CD14-positive monocyte (primary cell): ENCODE measurements at regions not wholly inside any gene's neighbourhood (a gene's known extent, or its start where the extent isn't known, plus 50 kb on each side); places are given as distances from the start of the nearest gene placed in this dataset.

Experiments used
- DNase-seq, 3 donors: peaks; one replicate each; pipeline ENCODE4 v3.0.0-alpha.2; 2011 to 2022
- H2AFZ ChIP-seq: 2 replicates; pipeline ENCODE4 v1.6.0; 2012; ENCODE audit warnings: mild to moderate bottlenecking, low read depth, low read length, inconsistent platforms; ENCODE audit not compliant: insufficient read depth, poor library complexity, severe bottlenecking
- H3K27ac ChIP-seq, 2 donors: 1 replicate in 1 of 2; 2 replicates in 1 of 2; pipeline ENCODE4 v1.5.1; 2012 to 2013; ENCODE audit warnings: low read length in 2 of 2, control low read depth in 1 of 2, inconsistent platforms in 1 of 2, low read depth in 1 of 2, mild to moderate bottlenecking in 1 of 2
- H3K27me3 ChIP-seq, 2 donors: one replicate each; pipeline versions ENCODE4 v1.6.0 to v1.6.1; 2011 to 2013; ENCODE audit warnings: low read length in 2 of 2; ENCODE audit not compliant: control insufficient read depth in 2 of 2, insufficient read depth in 2 of 2
- H3K36me3 ChIP-seq, 2 donors: replicated peaks in 1 of 2; 1 replicate in 1 of 2; 2 replicates in 1 of 2; pipeline versions ENCODE4 v1.5.1 to v1.6.1; 2012 to 2013; ENCODE audit warnings: low read length in 2 of 2, control low read depth in 1 of 2, inconsistent platforms in 1 of 2, mild to moderate bottlenecking in 1 of 2; ENCODE audit not compliant: insufficient read depth in 2 of 2, control insufficient read depth in 1 of 2
- H3K4me1 ChIP-seq, 2 donors: 1 replicate in 1 of 2; 2 replicates in 1 of 2; pipeline versions ENCODE4 v1.5.1 to v1.6.1; 2012 to 2013; ENCODE audit warnings: low read length in 2 of 2, control low read depth in 1 of 2, inconsistent platforms in 1 of 2, mild to moderate bottlenecking in 1 of 2, moderate library complexity in 1 of 2; ENCODE audit not compliant: insufficient read depth in 2 of 2, control insufficient read depth in 1 of 2
- H3K4me2 ChIP-seq: replicated peaks from 2 replicates; pipeline ENCODE3; 2012; ENCODE audit warnings: low read length, moderate library complexity, mild to moderate bottlenecking; ENCODE audit not compliant: poor library complexity, severe bottlenecking; ENCODE audit errors: extremely low read depth
- H3K4me3 ChIP-seq, 3 experiments: fragments of 200-600 bp in 1 of 3; sonication (generic) in 1 of 3; replicated peaks in 1 of 3; 1 replicate in 2 of 3; 2 replicates in 1 of 3; pipeline ENCODE4 v1.5.1; 2011 to 2013; ENCODE audit warnings: low read length in 3 of 3, mild to moderate bottlenecking in 3 of 3, control low read depth in 2 of 3, low read depth in 2 of 3, inconsistent platforms in 1 of 3, moderate library complexity in 1 of 3
- H3K79me2 ChIP-seq: 2 replicates; pipeline ENCODE4 v1.6.0; 2012; ENCODE audit warnings: mild to moderate bottlenecking, control low read depth, inconsistent platforms, low read length, moderate library complexity; ENCODE audit not compliant: insufficient read depth
- H3K9ac ChIP-seq: 2 replicates; pipeline ENCODE4 v1.6.0; 2017; ENCODE audit warnings: low read length, mild to moderate bottlenecking; ENCODE audit not compliant: insufficient read depth, poor library complexity, severe bottlenecking
- H3K9me3 ChIP-seq, 2 donors: replicated peaks in 1 of 2; 1 replicate in 1 of 2; 2 replicates in 1 of 2; pipeline versions ENCODE4 v1.5.1 to v1.6.1; 2012 to 2013; ENCODE audit warnings: low read length in 2 of 2, control low read depth in 1 of 2; ENCODE audit not compliant: control insufficient read depth in 1 of 2, insufficient read depth in 1 of 2
- H4K20me1 ChIP-seq: 2 replicates; pipeline ENCODE4 v1.6.0; 2012; ENCODE audit warnings: mild to moderate bottlenecking, low read length, control low read depth, moderate library complexity; ENCODE audit not compliant: insufficient read depth
- H3K27ac Mint-ChIP-seq, 7 donors: one replicate each; pipeline ENCODE4 v1.8.0; 2020; ENCODE audit warnings: mild to moderate bottlenecking in 7 of 7, mixed read lengths in 7 of 7, moderate library complexity in 6 of 7, inconsistent platforms in 2 of 7
- H3K27me3 Mint-ChIP-seq, 3 donors: one replicate each; pipeline ENCODE4 v1.8.0; 2021 to 2022; ENCODE audit warnings: low read depth in 3 of 3, mild to moderate bottlenecking in 3 of 3, mixed read lengths in 3 of 3, moderate library complexity in 3 of 3, inconsistent platforms in 1 of 3
- H3K36me3 Mint-ChIP-seq, 2 donors: one replicate each; pipeline ENCODE4 v1.8.0; 2020; ENCODE audit warnings: mixed read lengths in 2 of 2, inconsistent platforms in 1 of 2, mild to moderate bottlenecking in 1 of 2
- H3K4me1 Mint-ChIP-seq: one replicate; pipeline ENCODE4 v1.8.0; 2020; ENCODE audit warnings: mild to moderate bottlenecking, mixed read lengths
- H3K4me3 Mint-ChIP-seq, 2 donors: one replicate each; pipeline ENCODE4 v1.8.0; 2020; ENCODE audit warnings: mild to moderate bottlenecking in 2 of 2, mixed read lengths in 2 of 2, moderate library complexity in 1 of 2
- H3K9me3 Mint-ChIP-seq, 7 donors: one replicate each; pipeline ENCODE4 v1.8.0; 2020 to 2022; ENCODE audit warnings: mixed read lengths in 7 of 7, mild to moderate bottlenecking in 6 of 7, moderate library complexity in 6 of 7, inconsistent platforms in 2 of 7
- WGBS: methylation state at CpG from one replicate; pipeline ENCODE4 v1.1.5; 2013; ENCODE audit warnings: missing lambda C conversion rate; ENCODE audit not compliant: insufficient coverage; 5-methylcytosine and 5-hydroxymethylcytosine counted together
- intact Hi-C, 2 donors: fragments of 100-400 bp; cut with micrococcal nuclease; formaldehyde crosslinking; loops; one replicate each; pipeline versions ENCODE4 v1.15.0 to v1.15.1; 2023
- TF ChIP-seq, protein P1 (sequence below): fragments of 200-600 bp; IDR thresholded peaks from one replicate; pipeline ENCODE4 v1.8.0; 2022; ENCODE audit warnings: antibody characterized with exemption, mild to moderate bottlenecking

DNA sequence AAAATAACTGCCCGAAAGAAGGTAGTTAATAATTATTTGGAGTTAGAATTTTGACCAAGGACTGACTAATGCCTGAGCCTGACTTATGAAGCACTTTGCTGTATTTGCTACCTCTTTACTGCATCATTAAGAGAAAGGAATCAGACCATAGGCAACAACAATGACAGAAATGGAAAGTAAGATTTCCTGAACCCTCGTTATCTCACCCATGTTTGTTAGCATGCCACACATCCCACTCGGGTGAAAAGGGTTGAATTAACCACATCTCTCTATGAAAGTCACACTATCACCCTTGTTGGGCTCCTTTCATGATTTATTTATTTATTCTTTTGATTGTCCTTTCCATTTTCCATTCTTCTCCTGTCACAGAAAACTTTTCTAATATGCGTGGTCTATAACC, 59.6 kb downstream of the OLIG3 start:
- Mint-ChIP-seq H3K4me1 (no peaks in the 10 kb centered on the region), H3K27me3 (peaks cover 0 to 6% (median 2%) of the 10 kb centered on the region in 3 donors), H3K4me3 (no peak overlapping the region), H3K9me3 (peaks cover 0 to 3% (median 1%) of the 10 kb centered on the region in 7 donors), H3K27ac (no peak overlapping the region), H3K36me3 (no peaks in the 10 kb centered on the region)
- Histone ChIP-seq H3K79me2 (no peaks in the 10 kb centered on the region), H3K27ac (no peak overlapping the region), H3K4me3 (no peak overlapping the region), H3K4me1 (no peaks in the 10 kb centered on the region), H3K9ac (no peak overlapping the region), H3K36me3 (no peaks in the 10 kb centered on the region), H3K9me3 (no peaks in the 10 kb centered on the region), H3K4me2 (no peak overlapping the region), H4K20me1 (no peaks in the 10 kb centered on the region), H2AFZ (no peak overlapping the region), H3K27me3 (peaks cover 0 to 2% of the 10 kb centered on the region in 2 donors)
- intact Hi-C loops = no loop called here
- TF ChIP-seq, protein P1, sequence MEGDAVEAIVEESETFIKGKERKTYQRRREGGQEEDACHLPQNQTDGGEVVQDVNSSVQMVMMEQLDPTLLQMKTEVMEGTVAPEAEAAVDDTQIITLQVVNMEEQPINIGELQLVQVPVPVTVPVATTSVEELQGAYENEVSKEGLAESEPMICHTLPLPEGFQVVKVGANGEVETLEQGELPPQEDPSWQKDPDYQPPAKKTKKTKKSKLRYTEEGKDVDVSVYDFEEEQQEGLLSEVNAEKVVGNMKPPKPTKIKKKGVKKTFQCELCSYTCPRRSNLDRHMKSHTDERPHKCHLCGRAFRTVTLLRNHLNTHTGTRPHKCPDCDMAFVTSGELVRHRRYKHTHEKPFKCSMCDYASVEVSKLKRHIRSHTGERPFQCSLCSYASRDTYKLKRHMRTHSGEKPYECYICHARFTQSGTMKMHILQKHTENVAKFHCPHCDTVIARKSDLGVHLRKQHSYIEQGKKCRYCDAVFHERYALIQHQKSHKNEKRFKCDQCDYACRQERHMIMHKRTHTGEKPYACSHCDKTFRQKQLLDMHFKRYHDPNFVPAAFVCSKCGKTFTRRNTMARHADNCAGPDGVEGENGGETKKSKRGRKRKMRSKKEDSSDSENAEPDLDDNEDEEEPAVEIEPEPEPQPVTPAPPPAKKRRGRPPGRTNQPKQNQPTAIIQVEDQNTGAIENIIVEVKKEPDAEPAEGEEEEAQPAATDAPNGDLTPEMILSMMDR = no peak
- no peak for DNase-seq
- WGBS = no CpG with 5 or more reads among the region's 4 CpGs

DNA sequence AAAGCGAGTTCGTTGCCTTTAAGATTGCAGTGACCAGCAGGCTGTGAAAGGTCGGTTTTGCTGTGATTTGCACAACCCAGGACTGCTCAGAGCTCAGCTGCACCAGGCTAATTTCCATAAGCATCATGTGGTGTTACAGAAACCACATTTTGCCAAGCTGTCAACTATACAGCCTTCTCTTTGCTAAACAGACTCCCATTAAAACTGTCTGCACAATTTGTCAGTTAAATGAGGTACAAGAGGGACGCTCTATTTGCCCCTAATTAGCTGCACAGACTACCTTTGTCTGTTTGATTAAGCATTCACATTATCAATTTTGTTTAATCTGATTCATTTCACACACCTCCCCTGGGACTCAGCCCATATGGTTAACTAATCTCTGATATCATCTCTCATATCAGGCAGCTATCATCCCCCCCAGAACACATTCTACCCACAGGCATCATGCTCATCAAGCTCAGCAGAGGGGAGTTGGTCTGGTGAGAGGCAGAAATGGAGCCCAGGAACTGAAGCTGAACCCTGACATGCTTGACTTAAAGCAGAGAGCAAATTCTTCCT, 62.1 kb downstream of the OLIG3 start:
- intact Hi-C loops = no loop called here

More for the DNA sequence above, 62.1 kb downstream of the OLIG3 start:
- TF ChIP-seq, protein P1 = no peak
- no peak overlapping the region for H3K4me3 Mint-ChIP-seq
- H2AFZ ChIP-seq = no peak overlapping the region
- no peak overlapping the region for H3K9ac ChIP-seq
- H3K4me1 ChIP-seq = no peaks in the 10 kb centered on the region
- no peaks in the 10 kb centered on the region for H4K20me1 ChIP-seq
- peaks cover 0 to 3% (median 0%) of the 10 kb centered on the region in 3 donors for H3K27me3 Mint-ChIP-seq
- no peaks in the 10 kb centered on the region for H3K9me3 ChIP-seq
- no peaks in the 10 kb centered on the region for H3K79me2 ChIP-seq
- H3K36me3 ChIP-seq = no peaks in the 10 kb centered on the region
- H3K27me3 ChIP-seq = peaks cover 0 to 4% of the 10 kb centered on the region in 2 donors
- H3K9me3 Mint-ChIP-seq = no peaks in the 10 kb centered on the region
- no peaks in the 10 kb centered on the region for H3K36me3 Mint-ChIP-seq
- 89% methylated on average over 3 of the region's 4 CpGs for WGBS
- H3K27ac Mint-ChIP-seq = no peak overlapping the region
- H3K4me2 ChIP-seq = no peak overlapping the region
- no peak overlapping the region for H3K27ac ChIP-seq
- no peaks in the 10 kb centered on the region for H3K4me1 Mint-ChIP-seq
- DNase-seq = no peak
- no peak overlapping the region for H3K4me3 ChIP-seq
